HEK293 (cell line): ENCODE measurements at regions not wholly inside any gene's neighbourhood (a gene's known extent, or its start where the extent isn't known, plus 50 kb on each side); places are given as distances from the start of the nearest gene placed in this dataset.

ENCODE experiments used
- CTCF ChIA-PET: fragments of 350-600 bp; formaldehyde crosslinking; extraction: SDS; loops from one replicate; lab custom pipeline; 2021; ENCODE audit warnings: antibody characterized with exemption; lab: Yijun Ruan, JAX
- POLR2A ChIA-PET: fragments of 300-600 bp; formaldehyde crosslinking; extraction: SDS; loops from one replicate; lab custom pipeline; 2020; ENCODE audit warnings: antibody characterized with exemption, inconsistent platforms; lab: Yijun Ruan, JAX
- H3K27ac ChIP-seq: fragments of 200-500 bp; sonication (Bioruptor generic); 2 replicates; pipeline ENCODE4 v1.5.1; 2014; ENCODE audit warnings: low read depth, low read length, control low read depth, inconsistent platforms; ENCODE audit errors: extremely low read depth
- H3K36me3 ChIP-seq, 2 experiments: fragments of 200-500 bp in 1 of 2; sonication (Bioruptor generic) in 1 of 2; 1 replicate in 1 of 2; 2 replicates in 1 of 2; pipeline ENCODE4 v1.5.1; 2014 to 2017; ENCODE audit warnings: inconsistent platforms in 2 of 2, low read length in 2 of 2; ENCODE audit not compliant: control insufficient read depth in 2 of 2, insufficient read depth in 1 of 2
- H3K4me1 ChIP-seq: fragments of 200-500 bp; sonication (Bioruptor generic); 2 replicates; pipeline ENCODE4 v1.5.1; 2014; ENCODE audit warnings: mild to moderate bottlenecking, low read length, inconsistent platforms; ENCODE audit not compliant: control insufficient read depth, insufficient read depth
- H3K4me3 ChIP-seq: 2 replicates; pipeline ENCODE4 v1.5.1; 2011; ENCODE audit warnings: low read depth, mild to moderate bottlenecking, control low read depth, low read length, moderate library complexity
- H3K9me3 ChIP-seq: fragments of 200-500 bp; sonication (Bioruptor generic); 2 replicates; pipeline ENCODE4 v1.5.1; 2014; ENCODE audit warnings: low read depth, low read length, inconsistent platforms; ENCODE audit not compliant: control insufficient read depth, insufficient read depth
- HOXD13 ChIP-seq: sonication (generic); formaldehyde crosslinking; IDR thresholded peaks from 2 replicates; pipeline ENCODE4 v1.8.0; 2022; ENCODE audit warnings: missing genetic modification reagents, borderline replicate concordance
- KLF8 ChIP-seq: fragments of 450-650 bp; formaldehyde crosslinking; IDR thresholded peaks from 2 replicates; pipeline ENCODE4 v1.5.1; 2016; ENCODE audit warnings: missing biosample characterization, missing genetic modification characterization
- OVOL3 ChIP-seq: fragments of 450-650 bp; formaldehyde crosslinking; IDR thresholded peaks from 2 replicates; pipeline ENCODE4 v1.5.1; 2016; ENCODE audit warnings: missing biosample characterization, missing genetic modification characterization
- ZBTB20 ChIP-seq: fragments of 450-650 bp; formaldehyde crosslinking; IDR thresholded peaks from 2 replicates; pipeline ENCODE4 v1.5.1; 2016; ENCODE audit warnings: missing biosample characterization, missing genetic modification characterization
- ZBTB26 ChIP-seq: fragments of 450-650 bp; formaldehyde crosslinking; optimal IDR thresholded peaks from 2 replicates; pipeline ENCODE3; 2016; ENCODE audit warnings: missing biosample characterization, mild to moderate bottlenecking, missing genetic modification characterization
- ZFP37 ChIP-seq: fragments of 450-650 bp; formaldehyde crosslinking; IDR thresholded peaks from 2 replicates; pipeline ENCODE4 v1.5.1; 2016; ENCODE audit warnings: missing biosample characterization, missing genetic modification characterization
- ZNF114 ChIP-seq: fragments of 450-650 bp; formaldehyde crosslinking; IDR thresholded peaks from 2 replicates; pipeline ENCODE4 v1.5.0; 2017; ENCODE audit warnings: missing biosample characterization, missing genetic modification characterization
- ZNF146 ChIP-seq: fragments of 450-650 bp; formaldehyde crosslinking; IDR thresholded peaks from 2 replicates; pipeline ENCODE4 v1.5.1; 2016; ENCODE audit warnings: missing biosample characterization, missing genetic modification characterization
- ZNF19 ChIP-seq: fragments of 450-650 bp; formaldehyde crosslinking; IDR thresholded peaks from 2 replicates; pipeline ENCODE4; 2016; ENCODE audit warnings: missing biosample characterization, missing genetic modification characterization, low read depth
- ZNF274 ChIP-seq, 2 experiments: fragments of 200-500 bp in 1 of 2; fragments of 450-650 bp in 1 of 2; sonication (Bioruptor generic) in 1 of 2; formaldehyde crosslinking in 1 of 2; IDR thresholded peaks; 2 replicates each; pipeline versions ENCODE4 v1.5.1 to v1.6.1; 2014 to 2016; ENCODE audit warnings: borderline replicate concordance in 1 of 2, inconsistent platforms in 1 of 2, low read length in 1 of 2, missing biosample characterization in 1 of 2, missing genetic modification characterization in 1 of 2
- ZNF341 ChIP-seq: fragments of 450-650 bp; formaldehyde crosslinking; IDR thresholded peaks from 2 replicates; pipeline ENCODE4; 2016; ENCODE audit warnings: low read depth, missing biosample characterization, missing genetic modification characterization
- ZNF354C ChIP-seq: fragments of 450-650 bp; formaldehyde crosslinking; IDR thresholded peaks from 2 replicates; pipeline ENCODE4 v1.5.1; 2016; ENCODE audit warnings: missing biosample characterization, missing genetic modification characterization, low read depth, borderline replicate concordance
- ZNF366 ChIP-seq: fragments of 450-650 bp; formaldehyde crosslinking; conservative IDR thresholded peaks from 2 replicates; pipeline ENCODE4 v1.5.1; 2016; ENCODE audit warnings: missing biosample characterization, missing genetic modification characterization
- ZNF394 ChIP-seq: fragments of 450-650 bp; formaldehyde crosslinking; IDR thresholded peaks from 2 replicates; pipeline ENCODE4 v1.5.1; 2016; ENCODE audit warnings: missing biosample characterization, missing genetic modification characterization, mild to moderate bottlenecking, moderate library complexity, borderline replicate concordance
- ZNF513 ChIP-seq: fragments of 450-650 bp; IDR thresholded peaks from 2 replicates; pipeline ENCODE4 v1.5.1; 2018; ENCODE audit warnings: missing biosample characterization, missing genetic modification characterization
- ZNF549 ChIP-seq: fragments of 450-650 bp; IDR thresholded peaks from 2 replicates; pipeline ENCODE4 v1.5.1; 2018; ENCODE audit warnings: missing biosample characterization, missing genetic modification characterization, mild to moderate bottlenecking, inconsistent platforms, moderate library complexity
- ZNF561 ChIP-seq: fragments of 450-650 bp; IDR thresholded peaks from 2 replicates; pipeline ENCODE4 v1.5.1; 2018; ENCODE audit warnings: missing biosample characterization, missing genetic modification characterization, borderline replicate concordance
- ZNF660 ChIP-seq: fragments of 450-650 bp; IDR thresholded peaks from 2 replicates; pipeline ENCODE4 v1.5.1; 2018; ENCODE audit warnings: missing biosample characterization, mild to moderate bottlenecking, missing genetic modification characterization
- ZNF76 ChIP-seq: fragments of 450-650 bp; formaldehyde crosslinking; IDR thresholded peaks from 2 replicates; pipeline ENCODE4; 2016; ENCODE audit warnings: low read depth, missing biosample characterization, missing genetic modification characterization, borderline replicate concordance
- ZNF837 ChIP-seq: fragments of 450-650 bp; formaldehyde crosslinking; IDR thresholded peaks from 2 replicates; pipeline ENCODE4 v1.5.1; 2016; ENCODE audit warnings: missing biosample characterization, missing genetic modification characterization
- TF ChIP-seq, protein P1 (sequence below): fragments of 450-650 bp; formaldehyde crosslinking; IDR thresholded peaks from 2 replicates; pipeline ENCODE4 v1.5.1; 2016; ENCODE audit warnings: missing biosample characterization, missing genetic modification characterization
- TF ChIP-seq, protein P2 (sequence below): fragments of 450-650 bp; formaldehyde crosslinking; IDR thresholded peaks from 2 replicates; pipeline ENCODE4 v1.5.1; 2016; ENCODE audit warnings: missing biosample characterization, missing genetic modification characterization
- TF ChIP-seq, protein P3 (sequence below): fragments of 450-650 bp; formaldehyde crosslinking; IDR thresholded peaks from 2 replicates; pipeline ENCODE4 v1.5.1; 2016; ENCODE audit warnings: missing biosample characterization, missing genetic modification characterization, borderline replicate concordance
- TF ChIP-seq, protein P4 (sequence below): fragments of 450-650 bp; formaldehyde crosslinking; IDR thresholded peaks from 2 replicates; pipeline ENCODE4 v1.5.1; 2016; ENCODE audit warnings: missing biosample characterization, missing genetic modification characterization

DNA sequence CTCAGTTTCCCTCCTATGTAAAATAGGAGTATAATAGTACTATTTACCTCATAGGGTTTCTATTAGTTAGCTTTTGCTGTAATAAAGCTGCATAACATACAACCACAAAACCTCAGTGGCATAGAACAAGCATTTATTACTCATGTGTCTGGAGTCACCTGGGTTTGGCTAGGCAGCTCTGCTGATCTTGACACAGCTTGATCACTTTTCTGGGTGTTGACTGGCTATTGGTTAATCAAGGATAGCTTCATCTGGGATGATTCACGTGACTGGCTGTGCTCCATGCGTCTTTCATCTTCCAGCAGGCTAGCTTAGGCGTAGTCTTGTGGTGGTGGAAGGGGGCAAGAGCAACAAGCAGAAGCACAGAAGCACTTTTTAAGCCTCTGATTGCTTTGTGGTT lies 112.6 kb downstream of the SQOR start:
- ChIA-PET CTCF (interaction anchor here (1.1 kb wide), 1 partner anchor 43 kb away, joined by 5 read pairs; no protein-coding TSS in a partner anchor), POLR2A (no interaction called here)
- H3K4me1 ChIP-seq, result no peaks in the 10 kb centered on the region
- H3K36me3 ChIP-seq, result no peaks in the 10 kb centered on the region
- TF ChIP-seq OVOL3 (tag by site-specific recombination), result no peak
- TF ChIP-seq ZNF561 (tag by site-specific recombination), result no peak
- TF ChIP-seq ZNF394 (tag by site-specific recombination), result no peak
- no peak for TF ChIP-seq ZNF19 (tag by site-specific recombination)
- H3K4me3 ChIP-seq, result no peak overlapping the region
- no peak overlapping the region for H3K27ac ChIP-seq
- H3K9me3 ChIP-seq, result no peaks in the 10 kb centered on the region

DNA sequence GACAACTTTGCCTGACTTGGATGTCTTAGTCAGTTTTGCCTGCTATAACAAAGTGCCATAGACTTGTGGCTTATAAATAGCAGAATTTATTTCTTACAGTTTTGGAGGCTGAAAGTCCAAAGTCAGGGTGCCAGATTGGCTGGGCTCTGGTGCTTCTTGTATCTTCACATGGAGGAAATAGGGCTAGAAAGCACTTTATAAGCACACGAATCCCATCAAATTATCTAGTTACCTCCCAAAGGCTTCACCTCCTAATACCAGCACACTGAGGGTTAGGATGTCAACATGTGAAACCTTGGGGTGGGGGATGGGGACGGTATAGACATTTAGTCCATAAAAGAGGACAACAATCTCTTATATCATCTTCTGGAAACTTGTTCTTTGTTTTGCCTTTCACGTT lies 116.8 kb downstream of the SQOR start:
- no peak overlapping the region for H3K27ac ChIP-seq
- POLR2A ChIA-PET, result no interaction called here
- H3K4me1 ChIP-seq, result no peaks in the 10 kb centered on the region
- no peak for TF ChIP-seq ZNF354C
- TF ChIP-seq KLF8 (tag by site-specific recombination), result no peak
- TF ChIP-seq ZBTB20 (tag by site-specific recombination), result no peak
- TF ChIP-seq ZNF549 (tag by site-specific recombination), result no peak
- TF ChIP-seq, protein P1, sequence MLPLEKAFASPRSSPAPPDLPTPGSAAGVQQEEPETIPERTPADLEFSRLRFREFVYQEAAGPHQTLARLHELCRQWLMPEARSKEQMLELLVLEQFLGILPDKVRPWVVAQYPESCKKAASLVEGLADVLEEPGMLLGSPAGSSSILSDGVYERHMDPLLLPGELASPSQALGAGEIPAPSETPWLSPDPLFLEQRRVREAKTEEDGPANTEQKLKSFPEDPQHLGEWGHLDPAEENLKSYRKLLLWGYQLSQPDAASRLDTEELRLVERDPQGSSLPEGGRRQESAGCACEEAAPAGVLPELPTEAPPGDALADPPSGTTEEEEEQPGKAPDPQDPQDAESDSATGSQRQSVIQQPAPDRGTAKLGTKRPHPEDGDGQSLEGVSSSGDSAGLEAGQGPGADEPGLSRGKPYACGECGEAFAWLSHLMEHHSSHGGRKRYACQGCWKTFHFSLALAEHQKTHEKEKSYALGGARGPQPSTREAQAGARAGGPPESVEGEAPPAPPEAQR (tag by site-specific recombination), result no peak
- no peak for TF ChIP-seq ZNF146 (tag by site-specific recombination)
- TF ChIP-seq ZNF837 (tag by site-specific recombination), result no peak
- no peak for TF ChIP-seq ZNF114 (tag by site-specific recombination)
- no peak for TF ChIP-seq ZNF660 (tag by site-specific recombination)
- TF ChIP-seq ZNF341 (tag by site-specific recombination), result no peak
- TF ChIP-seq ZBTB26, result no peak
- TF ChIP-seq ZFP37 (tag by site-specific recombination), result no peak
- no peak for TF ChIP-seq ZNF366 (tag by site-specific recombination)
- TF ChIP-seq, protein P2, sequence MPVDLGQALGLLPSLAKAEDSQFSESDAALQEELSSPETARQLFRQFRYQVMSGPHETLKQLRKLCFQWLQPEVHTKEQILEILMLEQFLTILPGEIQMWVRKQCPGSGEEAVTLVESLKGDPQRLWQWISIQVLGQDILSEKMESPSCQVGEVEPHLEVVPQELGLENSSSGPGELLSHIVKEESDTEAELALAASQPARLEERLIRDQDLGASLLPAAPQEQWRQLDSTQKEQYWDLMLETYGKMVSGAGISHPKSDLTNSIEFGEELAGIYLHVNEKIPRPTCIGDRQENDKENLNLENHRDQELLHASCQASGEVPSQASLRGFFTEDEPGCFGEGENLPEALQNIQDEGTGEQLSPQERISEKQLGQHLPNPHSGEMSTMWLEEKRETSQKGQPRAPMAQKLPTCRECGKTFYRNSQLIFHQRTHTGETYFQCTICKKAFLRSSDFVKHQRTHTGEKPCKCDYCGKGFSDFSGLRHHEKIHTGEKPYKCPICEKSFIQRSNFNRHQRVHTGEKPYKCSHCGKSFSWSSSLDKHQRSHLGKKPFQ, result no peak
- TF ChIP-seq ZNF513, result no peak
- TF ChIP-seq ZNF274 (IDR thresholded peaks at IDR 0.05; ENCODE audit: low read length), result no peak
- no peak for TF ChIP-seq ZNF274 (tag by site-specific recombination; IDR thresholded peaks at IDR 0.05; ENCODE audit: borderline replicate concordance)
- TF ChIP-seq ZNF76 (tag by site-specific recombination), result no peak
- TF ChIP-seq, protein P3, sequence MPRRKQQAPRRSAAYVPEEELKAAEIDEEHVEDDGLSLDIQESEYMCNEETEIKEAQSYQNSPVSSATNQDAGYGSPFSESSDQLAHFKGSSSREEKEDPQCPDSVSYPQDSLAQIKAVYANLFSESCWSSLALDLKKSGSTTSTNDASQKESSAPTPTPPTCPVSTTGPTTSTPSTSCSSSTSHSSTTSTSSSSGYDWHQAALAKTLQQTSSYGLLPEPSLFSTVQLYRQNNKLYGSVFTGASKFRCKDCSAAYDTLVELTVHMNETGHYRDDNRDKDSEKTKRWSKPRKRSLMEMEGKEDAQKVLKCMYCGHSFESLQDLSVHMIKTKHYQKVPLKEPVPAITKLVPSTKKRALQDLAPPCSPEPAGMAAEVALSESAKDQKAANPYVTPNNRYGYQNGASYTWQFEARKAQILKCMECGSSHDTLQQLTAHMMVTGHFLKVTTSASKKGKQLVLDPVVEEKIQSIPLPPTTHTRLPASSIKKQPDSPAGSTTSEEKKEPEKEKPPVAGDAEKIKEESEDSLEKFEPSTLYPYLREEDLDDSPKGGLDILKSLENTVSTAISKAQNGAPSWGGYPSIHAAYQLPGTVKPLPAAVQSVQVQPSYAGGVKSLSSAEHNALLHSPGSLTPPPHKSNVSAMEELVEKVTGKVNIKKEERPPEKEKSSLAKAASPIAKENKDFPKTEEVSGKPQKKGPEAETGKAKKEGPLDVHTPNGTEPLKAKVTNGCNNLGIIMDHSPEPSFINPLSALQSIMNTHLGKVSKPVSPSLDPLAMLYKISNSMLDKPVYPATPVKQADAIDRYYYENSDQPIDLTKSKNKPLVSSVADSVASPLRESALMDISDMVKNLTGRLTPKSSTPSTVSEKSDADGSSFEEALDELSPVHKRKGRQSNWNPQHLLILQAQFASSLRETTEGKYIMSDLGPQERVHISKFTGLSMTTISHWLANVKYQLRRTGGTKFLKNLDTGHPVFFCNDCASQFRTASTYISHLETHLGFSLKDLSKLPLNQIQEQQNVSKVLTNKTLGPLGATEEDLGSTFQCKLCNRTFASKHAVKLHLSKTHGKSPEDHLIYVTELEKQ (tag by site-specific recombination), result no peak
- TF ChIP-seq, protein P4, sequence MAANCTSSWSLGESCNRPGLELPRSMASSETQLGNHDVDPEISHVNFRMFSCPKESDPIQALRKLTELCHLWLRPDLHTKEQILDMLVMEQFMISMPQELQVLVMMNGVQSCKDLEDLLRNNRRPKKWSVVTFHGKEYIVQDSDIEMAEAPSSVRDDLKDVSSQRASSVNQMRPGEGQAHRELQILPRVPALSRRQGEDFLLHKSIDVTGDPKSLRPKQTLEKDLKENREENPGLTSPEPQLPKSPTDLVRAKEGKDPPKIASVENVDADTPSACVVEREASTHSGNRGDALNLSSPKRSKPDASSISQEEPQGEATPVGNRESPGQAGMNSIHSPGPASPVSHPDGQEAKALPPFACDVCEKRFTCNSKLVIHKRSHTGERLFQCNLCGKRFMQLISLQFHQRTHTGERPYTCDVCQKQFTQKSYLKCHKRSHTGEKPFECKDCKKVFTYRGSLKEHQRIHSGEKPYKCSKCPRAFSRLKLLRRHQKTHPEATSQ (tag by site-specific recombination), result no peak
- no peak for TF ChIP-seq HOXD13 (CRISPR knock-in tag)
- CTCF ChIA-PET, result no interaction called here
- H3K4me3 ChIP-seq, result no peak overlapping the region
- H3K9me3 ChIP-seq, result no peaks in the 10 kb centered on the region
- no peaks in the 10 kb centered on the region for H3K36me3 ChIP-seq
